Heart left ventricle (tissue), 16 donors: ENCODE measurements at regions not wholly inside any gene's neighbourhood (a gene's known extent, or its start where the extent isn't known, plus 50 kb on each side); places are given as distances from the start of the nearest gene placed in this dataset.

Experiments used
- ATAC-seq, 4 donors: fragments of 200-7000 bp; cut with Tn5 transposase; one replicate each; pipeline ENCODE4 v1.9.1; 2020 to 2022; ENCODE audit warnings: moderate library complexity in 4 of 4, mild to moderate bottlenecking in 3 of 4, moderate number of reproducible peaks in 1 of 4
- DNase-seq, 5 donors: peaks; one replicate each; pipeline ENCODE4 v3.0.0-alpha.2; 2020
- H3K27ac ChIP-seq, 12 donors: fragments of 200-600 bp; sonication (generic) in 4 of 12; one replicate each; pipeline versions ENCODE4 v1.5.0 to v1.8.0; 2016 to 2022; ENCODE audit warnings: mild to moderate bottlenecking in 2 of 12
- H3K27me3 ChIP-seq, 9 donors: fragments of 200-600 bp; sonication (generic) in 2 of 9; one replicate each; pipeline versions ENCODE4 v1.5.1 to v1.8.0; 2016 to 2022; ENCODE audit warnings: mild to moderate bottlenecking in 3 of 9
- H3K36me3 ChIP-seq, 9 donors: fragments of 200-600 bp; sonication (generic) in 2 of 9; one replicate each; pipeline versions ENCODE4 v1.5.0 to v1.8.0; 2018 to 2022; ENCODE audit warnings: mild to moderate bottlenecking in 2 of 9
- H3K4me1 ChIP-seq, 12 donors: fragments of 200-600 bp; sonication (generic) in 4 of 12; one replicate each; pipeline versions ENCODE4 v1.5.0 to v1.8.0; 2016 to 2022; ENCODE audit warnings: mild to moderate bottlenecking in 3 of 12
- H3K4me3 ChIP-seq, 12 donors: fragments of 200-600 bp; sonication (generic) in 4 of 12; one replicate each; pipeline versions ENCODE4 v1.5.0 to v1.8.0; 2017 to 2022; ENCODE audit warnings: mild to moderate bottlenecking in 9 of 12, moderate library complexity in 4 of 12
- H3K9me3 ChIP-seq, 12 donors: fragments of 200-600 bp; sonication (generic) in 4 of 12; one replicate each; pipeline versions ENCODE4 v1.5.0 to v1.8.0; 2016 to 2022; ENCODE audit warnings: mild to moderate bottlenecking in 1 of 12
- POLR2A ChIP-seq, 2 donors: fragments of 450-650 bp; IDR thresholded peaks; one replicate each; pipeline ENCODE4 v1.6.1; 2017; ENCODE audit warnings: antibody characterized with exemption in 2 of 2, mild to moderate bottlenecking in 2 of 2, moderate library complexity in 2 of 2
- WGBS, 4 donors: extraction: QIAGEN DNeasy Blood & Tissue Kit in 2 of 4; methylation state at CpG; one replicate each; pipeline versions ENCODE4 v1.1.5 to v1.1.7; 2013 to 2018; 5-methylcytosine and 5-hydroxymethylcytosine counted together
- intact Hi-C, 10 donors: fragments of 100-400 bp; cut with DNase I; formaldehyde crosslinking; loops; one replicate each; pipeline versions ENCODE4 v1.11.1 to v1.14.2; 2022
- TF ChIP-seq, protein P1 (sequence below), 12 donors: fragments of 200-600 bp; sonication (generic) in 4 of 12; IDR thresholded peaks; one replicate each; pipeline versions ENCODE4 v1.5.0 to v1.8.0; 2018 to 2022; ENCODE audit warnings: antibody characterized with exemption in 12 of 12, mild to moderate bottlenecking in 5 of 12
- donor health status: ischemic (EF 13 %, LVEDD 7.1; RV severe dilation, severe dysfunction).
- donor health status: healthy with polysubstance abuse.
- donor health status: DM: no; HTN: yes; CAD: no.
- donor health status: DM: no; HTN: no; CAD: no.
- donor health status: ischemic (EF 25% LVEDD 6.9; RV normal size, moderate dysfunction).
- donor health status: ischemic (EF 25% LVEDD 5.7; RV mildly dilated, moderate dysfunction).
- donor health status: healthy.
- donor health status: DM: yes; HTN: yes; CAD: no.
- donor health status: ischemic (EF 35%, LVEDD 5.7; RV mildly dilated, moderate dysfunction).
- donor health status: nonischemic (EF 11% LVEDD 7.7; RV severe dilation, severe dysfunction).
- donor health status: DM: yes; HTN: yes; CAD: no.
- donor health status: PGD.
- donor health status: ischemic (EF 29% LVEDD 5.4; RV normal size, mild dysfunction).
- donor health status: nonischemic (EF 23%, LVEDD 6.1; RV moderate dilation, normal function).

DNA sequence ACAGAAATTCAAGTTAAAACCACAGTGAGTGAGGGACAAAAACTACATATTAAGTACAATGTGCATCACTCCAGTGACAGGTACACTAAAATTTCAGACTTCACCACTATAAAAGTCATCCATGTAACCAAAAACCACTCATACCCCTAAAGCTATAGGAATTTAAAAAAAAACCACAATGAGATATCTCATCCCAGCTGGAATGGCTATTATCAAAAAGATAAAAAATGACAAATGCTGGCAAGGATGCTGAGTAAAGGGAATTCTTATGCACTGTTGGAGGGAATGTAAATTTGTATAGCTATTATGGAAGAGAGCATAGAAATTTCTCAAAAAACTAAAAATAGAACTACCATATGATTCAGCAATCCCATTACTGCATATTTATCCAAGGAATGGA, 171.1 kb downstream of the HHIP start:
- DNase-seq, result no peak
- H3K36me3 ChIP-seq, result no peaks in the 10 kb centered on the region
- peaks cover 0 to 3% (median 0%) of the 10 kb centered on the region in 12 donors for H3K4me1 ChIP-seq
- no peak overlapping the region for H3K4me3 ChIP-seq
- TF ChIP-seq POLR2A (IDR thresholded peaks at IDR 0.05), result no peak
- TF ChIP-seq, protein P1, sequence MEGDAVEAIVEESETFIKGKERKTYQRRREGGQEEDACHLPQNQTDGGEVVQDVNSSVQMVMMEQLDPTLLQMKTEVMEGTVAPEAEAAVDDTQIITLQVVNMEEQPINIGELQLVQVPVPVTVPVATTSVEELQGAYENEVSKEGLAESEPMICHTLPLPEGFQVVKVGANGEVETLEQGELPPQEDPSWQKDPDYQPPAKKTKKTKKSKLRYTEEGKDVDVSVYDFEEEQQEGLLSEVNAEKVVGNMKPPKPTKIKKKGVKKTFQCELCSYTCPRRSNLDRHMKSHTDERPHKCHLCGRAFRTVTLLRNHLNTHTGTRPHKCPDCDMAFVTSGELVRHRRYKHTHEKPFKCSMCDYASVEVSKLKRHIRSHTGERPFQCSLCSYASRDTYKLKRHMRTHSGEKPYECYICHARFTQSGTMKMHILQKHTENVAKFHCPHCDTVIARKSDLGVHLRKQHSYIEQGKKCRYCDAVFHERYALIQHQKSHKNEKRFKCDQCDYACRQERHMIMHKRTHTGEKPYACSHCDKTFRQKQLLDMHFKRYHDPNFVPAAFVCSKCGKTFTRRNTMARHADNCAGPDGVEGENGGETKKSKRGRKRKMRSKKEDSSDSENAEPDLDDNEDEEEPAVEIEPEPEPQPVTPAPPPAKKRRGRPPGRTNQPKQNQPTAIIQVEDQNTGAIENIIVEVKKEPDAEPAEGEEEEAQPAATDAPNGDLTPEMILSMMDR (IDR thresholded peaks at IDR 0.05), result no peak
- no peak overlapping the region for H3K27ac ChIP-seq
- no peaks in the 10 kb centered on the region for H3K27me3 ChIP-seq
- peaks cover 0 to 9% (median 0%) of the 10 kb centered on the region in 12 donors for H3K9me3 ChIP-seq
- intact Hi-C loops, result no loop called here
- ATAC-seq, result no peak

DNA sequence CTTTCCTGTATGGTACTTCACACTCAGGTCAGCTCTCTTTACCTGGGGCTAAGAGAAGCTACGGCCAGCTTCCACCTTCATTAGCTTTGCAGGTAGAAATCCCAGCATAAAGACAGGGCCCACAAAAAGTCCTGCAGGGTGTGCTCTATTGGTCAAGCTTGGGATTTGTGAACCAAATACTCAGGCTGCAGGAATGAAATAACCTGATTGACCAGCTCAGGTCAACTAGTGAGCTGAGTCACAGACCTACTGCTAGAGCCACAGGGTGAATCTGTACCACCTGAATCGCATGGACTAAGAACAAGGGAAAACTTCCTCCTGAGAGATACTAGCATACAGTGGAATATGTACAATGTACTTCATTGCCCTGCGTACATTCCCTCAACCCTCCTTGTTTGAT, 172.2 kb downstream of the HHIP start:
- peaks cover 0 to 3% (median 0%) of the 10 kb centered on the region in 12 donors for H3K4me1 ChIP-seq
- peaks cover 0 to 5% (median 0%) of the 10 kb centered on the region in 12 donors for H3K9me3 ChIP-seq

DNA sequence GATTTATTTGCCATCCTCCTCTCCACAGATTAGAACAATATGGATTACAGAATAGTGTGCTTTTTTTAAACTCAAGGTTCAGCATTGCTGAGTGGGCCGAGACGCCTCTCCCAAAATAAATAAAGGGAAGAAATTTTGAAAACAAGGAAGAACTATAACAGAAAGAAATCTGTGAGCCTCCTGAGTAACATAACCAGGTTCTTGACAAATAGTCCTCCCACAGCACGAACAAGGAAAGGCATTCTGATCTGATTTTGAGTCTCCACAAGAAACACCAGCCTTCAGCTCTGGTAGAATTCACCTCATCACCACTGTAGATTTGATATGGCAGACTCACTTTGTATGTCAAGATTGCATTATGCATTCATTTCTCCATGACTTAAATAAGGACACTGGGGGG, 173.6 kb downstream of the HHIP start:
- no peak for TF ChIP-seq POLR2A (IDR thresholded peaks at IDR 0.05)
- TF ChIP-seq, protein P1 (IDR thresholded peaks at IDR 0.05), result no peak
- Histone ChIP-seq H3K36me3 (no peaks in the 10 kb centered on the region), H3K27ac (no peak overlapping the region), H3K4me1 (peaks cover 0 to 3% (median 0%) of the 10 kb centered on the region in 12 donors), H3K9me3 (peaks cover 0 to 5% (median 0%) of the 10 kb centered on the region in 12 donors), H3K4me3 (no peak overlapping the region), H3K27me3 (no peaks in the 10 kb centered on the region)
- intact Hi-C loops, result no loop called here
- ATAC-seq, result no peak
- WGBS, 4 donors, result 76 to 81% (median 78%) methylated on average over 3 of the region's 3 CpGs
- no peak for DNase-seq

More for the DNA sequence above, 172.2 kb downstream of the HHIP start:
- DNase-seq (no peak), ATAC-seq (no peak)
- Histone ChIP-seq H3K4me3 (no peak overlapping the region), H3K27ac (no peak overlapping the region), H3K27me3 (no peaks in the 10 kb centered on the region), H3K36me3 (no peaks in the 10 kb centered on the region)
- intact Hi-C loops, result no loop called here
- TF ChIP-seq, protein P1 (IDR thresholded peaks at IDR 0.05), result no peak
- TF ChIP-seq POLR2A (IDR thresholded peaks at IDR 0.05), result no peak
- WGBS, 4 donors, result 93 to 96% (median 93%) methylated on average over 3 of the region's 3 CpGs

DNA sequence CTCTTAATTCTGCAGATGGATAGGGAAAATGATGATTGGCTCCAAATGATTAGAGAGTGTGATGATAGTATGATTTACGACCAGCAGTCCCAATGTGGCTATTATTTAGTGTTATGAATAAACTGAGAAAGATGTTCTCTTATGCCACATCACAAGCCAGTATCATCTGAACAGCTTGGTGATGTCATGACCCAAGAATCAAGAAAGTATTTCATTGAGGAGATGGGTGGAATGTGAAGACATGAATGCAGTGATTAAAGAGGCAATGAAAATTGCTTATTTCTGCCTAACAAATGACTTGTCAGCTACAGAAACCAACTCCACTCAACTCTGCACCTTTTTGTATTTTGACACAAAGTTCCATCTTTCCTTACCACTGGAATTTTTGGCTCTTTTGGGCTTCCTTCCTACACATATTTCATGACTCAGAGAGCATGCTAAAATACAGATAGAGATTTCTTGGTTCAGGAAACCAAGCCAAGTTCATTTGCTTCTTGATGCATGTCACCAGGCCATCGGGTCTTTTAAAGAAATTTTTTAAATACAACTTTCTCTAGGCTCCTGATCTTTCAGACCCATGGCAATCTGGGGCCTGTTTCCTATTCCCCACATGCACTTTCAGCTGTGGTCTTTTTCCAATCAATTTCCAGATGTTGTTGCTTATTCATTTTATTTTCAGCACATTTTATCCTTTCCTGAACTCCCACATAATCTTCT, 174.2 kb downstream of the HHIP start:
- Histone ChIP-seq H3K27me3 (no peaks in the 10 kb centered on the region), H3K27ac (no peak overlapping the region), H3K4me3 (no peak overlapping the region), H3K9me3 (peaks cover 0 to 6% (median 0%) of the 10 kb centered on the region in 12 donors), H3K4me1 (peaks cover 0 to 3% (median 0%) of the 10 kb centered on the region in 12 donors), H3K36me3 (no peaks in the 10 kb centered on the region)
- WGBS, 4 donors, result 53 to 67% (median 61%) methylated on average over 2 of the region's 2 CpGs
- ATAC-seq (no peak), DNase-seq (no peak)
- intact Hi-C loops, result no loop called here
- TF ChIP-seq, protein P1 (IDR thresholded peaks at IDR 0.05), result no peak
- no peak for TF ChIP-seq POLR2A (IDR thresholded peaks at IDR 0.05)
